ENCODE measurements at regions not wholly inside any gene's neighbourhood (a gene's known extent, or its start where the extent isn't known, plus 50 kb on each side); places are given as distances from the start of the nearest gene placed in this dataset.
"Not testable (repeated sequence)": the region's sequence is repeated elsewhere in the genome, so short reads cannot be mapped to it uniquely, and the experiment has no call there.

DNA sequence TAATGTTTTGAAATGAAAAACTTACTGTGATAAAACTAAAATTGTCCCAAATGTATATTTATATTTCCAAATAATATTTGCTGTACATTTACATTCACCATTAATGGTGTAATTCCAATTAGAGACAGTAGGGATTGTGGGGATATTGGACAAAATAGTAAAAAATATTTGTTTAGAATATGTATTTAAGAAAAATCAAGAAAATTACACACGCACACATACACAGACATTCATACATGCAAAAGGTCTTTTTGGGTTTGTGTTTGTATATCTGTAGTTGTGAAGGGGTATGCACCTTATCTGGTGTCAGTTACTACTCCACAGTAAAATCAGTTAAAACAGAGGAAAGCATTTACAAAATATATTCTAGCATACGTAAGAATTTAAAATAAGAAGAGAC, 435.9 kb upstream of the ZNF804A start (continued):
- TF ChIP-seq, protein P1, sequence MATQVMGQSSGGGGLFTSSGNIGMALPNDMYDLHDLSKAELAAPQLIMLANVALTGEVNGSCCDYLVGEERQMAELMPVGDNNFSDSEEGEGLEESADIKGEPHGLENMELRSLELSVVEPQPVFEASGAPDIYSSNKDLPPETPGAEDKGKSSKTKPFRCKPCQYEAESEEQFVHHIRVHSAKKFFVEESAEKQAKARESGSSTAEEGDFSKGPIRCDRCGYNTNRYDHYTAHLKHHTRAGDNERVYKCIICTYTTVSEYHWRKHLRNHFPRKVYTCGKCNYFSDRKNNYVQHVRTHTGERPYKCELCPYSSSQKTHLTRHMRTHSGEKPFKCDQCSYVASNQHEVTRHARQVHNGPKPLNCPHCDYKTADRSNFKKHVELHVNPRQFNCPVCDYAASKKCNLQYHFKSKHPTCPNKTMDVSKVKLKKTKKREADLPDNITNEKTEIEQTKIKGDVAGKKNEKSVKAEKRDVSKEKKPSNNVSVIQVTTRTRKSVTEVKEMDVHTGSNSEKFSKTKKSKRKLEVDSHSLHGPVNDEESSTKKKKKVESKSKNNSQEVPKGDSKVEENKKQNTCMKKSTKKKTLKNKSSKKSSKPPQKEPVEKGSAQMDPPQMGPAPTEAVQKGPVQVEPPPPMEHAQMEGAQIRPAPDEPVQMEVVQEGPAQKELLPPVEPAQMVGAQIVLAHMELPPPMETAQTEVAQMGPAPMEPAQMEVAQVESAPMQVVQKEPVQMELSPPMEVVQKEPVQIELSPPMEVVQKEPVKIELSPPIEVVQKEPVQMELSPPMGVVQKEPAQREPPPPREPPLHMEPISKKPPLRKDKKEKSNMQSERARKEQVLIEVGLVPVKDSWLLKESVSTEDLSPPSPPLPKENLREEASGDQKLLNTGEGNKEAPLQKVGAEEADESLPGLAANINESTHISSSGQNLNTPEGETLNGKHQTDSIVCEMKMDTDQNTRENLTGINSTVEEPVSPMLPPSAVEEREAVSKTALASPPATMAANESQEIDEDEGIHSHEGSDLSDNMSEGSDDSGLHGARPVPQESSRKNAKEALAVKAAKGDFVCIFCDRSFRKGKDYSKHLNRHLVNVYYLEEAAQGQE (IDR thresholded peaks at IDR 0.05; ENCODE audit: unreplicated experiment): no peak
- TF ChIP-seq EZH2phosphoT487 (IDR thresholded peaks at IDR 0.05; ENCODE audit: unreplicated experiment) (no peak), ETS1 (IDR thresholded peaks at IDR 0.05) (no peak), STAT1 (IDR thresholded peaks at IDR 0.05; ENCODE audit: unreplicated experiment) (no peak), CREB1 (CRISPR knock-in tag; IDR thresholded peaks at IDR 0.05; ENCODE audit: low read depth) (no peak)

DNA sequence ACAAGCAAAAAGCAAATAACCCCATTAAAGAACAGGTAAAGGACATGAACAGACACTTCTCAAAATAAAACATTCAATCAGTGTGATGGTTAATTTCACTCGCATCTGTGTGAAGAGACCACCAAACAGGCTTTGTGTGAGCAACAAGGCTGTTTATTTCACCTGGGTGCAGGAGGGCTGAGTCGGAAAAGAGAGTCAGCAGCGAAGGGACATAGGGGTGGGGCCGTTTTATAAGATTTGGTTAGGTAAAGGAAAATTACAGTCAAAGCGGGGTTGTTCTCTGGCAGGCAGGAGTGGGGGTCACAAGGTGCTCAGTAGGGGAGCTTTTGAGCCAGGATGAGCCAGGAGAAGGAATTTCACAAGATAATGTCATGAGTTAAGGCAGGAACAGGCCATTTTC, 429.5 kb upstream of the ZNF804A start:
- not testable (repeated sequence) for H3K27me3 Mint-ChIP-seq (ENCODE audit: insufficient read depth, low read depth, poor library complexity); H3F3A ChIP-seq (replicated peaks; ENCODE audit: low read depth); H3K36me3 Mint-ChIP-seq (ENCODE audit: low read depth); H3K9me2 ChIP-seq (ENCODE audit: insufficient read depth); H3K4me2 ChIP-seq; H3K79me2 ChIP-seq (replicated peaks; ENCODE audit: insufficient read depth); H3K27ac ChIP-seq (ENCODE audit: low read depth); DNase-seq (ENCODE audit: low spot score); H3K4me3 Mint-ChIP-seq; ATAC-seq; H3K27me3 ChIP-seq (ENCODE audit: insufficient read depth); H3K9me3 Mint-ChIP-seq; H3K4me3 ChIP-seq; H4K20me1 ChIP-seq (replicated peaks; ENCODE audit: insufficient read depth); H3K36me3 ChIP-seq (ENCODE audit: insufficient read depth)
- H3K4me1 ChIP-seq (ENCODE audit: insufficient read depth): peaks cover 12% of the 10 kb centered on the region
- Mint-ChIP-seq H3K4me1 (peaks cover 11% of the 10 kb centered on the region), H3K27ac (peak overlapping the region; percentile 38; the same call in 1 of the 2 replicates)
- peak overlapping the region; percentile 91 for H2AFZ ChIP-seq

- DNase-seq (ENCODE audit: low spot score): no peak
- Histone ChIP-seq H3K4me2 (no peak overlapping the region), H3K79me2 (replicated peaks; ENCODE audit: insufficient read depth) (no peaks in the 10 kb centered on the region), H3F3A (replicated peaks; ENCODE audit: low read depth) (no peaks in the 10 kb centered on the region), H3K4me1 (ENCODE audit: insufficient read depth) (peaks cover 12% of the 10 kb centered on the region), H4K20me1 (replicated peaks; ENCODE audit: insufficient read depth) (no peaks in the 10 kb centered on the region), H3K4me3 (no peak overlapping the region), H2AFZ (peak overlapping the region; percentile 91), H3K36me3 (ENCODE audit: insufficient read depth) (no peaks in the 10 kb centered on the region), H3K27ac (ENCODE audit: low read depth) (no peak overlapping the region), H3K27me3 (ENCODE audit: insufficient read depth) (no peaks in the 10 kb centered on the region), H3K9me2 (ENCODE audit: insufficient read depth) (no peaks in the 10 kb centered on the region)
- Mint-ChIP-seq H3K9me3 (no peaks in the 10 kb centered on the region), H3K27ac (no peak overlapping the region), H3K4me1 (peaks cover 11% of the 10 kb centered on the region), H3K4me3 (no peak overlapping the region), H3K36me3 (ENCODE audit: low read depth) (no peaks in the 10 kb centered on the region), H3K27me3 (ENCODE audit: insufficient read depth, low read depth, poor library complexity) (peaks cover 5% of the 10 kb centered on the region)
- ATAC-seq: no peak
- TF ChIP-seq JUNB (IDR thresholded peaks at IDR 0.05; ENCODE audit: unreplicated experiment) (no peak), ZNF331 (CRISPR knock-in tag; IDR thresholded peaks at IDR 0.05; ENCODE audit: low read depth) (no peak), STAT1 (IDR thresholded peaks at IDR 0.05; ENCODE audit: unreplicated experiment) (no peak)
- TF ChIP-seq, protein P2, sequence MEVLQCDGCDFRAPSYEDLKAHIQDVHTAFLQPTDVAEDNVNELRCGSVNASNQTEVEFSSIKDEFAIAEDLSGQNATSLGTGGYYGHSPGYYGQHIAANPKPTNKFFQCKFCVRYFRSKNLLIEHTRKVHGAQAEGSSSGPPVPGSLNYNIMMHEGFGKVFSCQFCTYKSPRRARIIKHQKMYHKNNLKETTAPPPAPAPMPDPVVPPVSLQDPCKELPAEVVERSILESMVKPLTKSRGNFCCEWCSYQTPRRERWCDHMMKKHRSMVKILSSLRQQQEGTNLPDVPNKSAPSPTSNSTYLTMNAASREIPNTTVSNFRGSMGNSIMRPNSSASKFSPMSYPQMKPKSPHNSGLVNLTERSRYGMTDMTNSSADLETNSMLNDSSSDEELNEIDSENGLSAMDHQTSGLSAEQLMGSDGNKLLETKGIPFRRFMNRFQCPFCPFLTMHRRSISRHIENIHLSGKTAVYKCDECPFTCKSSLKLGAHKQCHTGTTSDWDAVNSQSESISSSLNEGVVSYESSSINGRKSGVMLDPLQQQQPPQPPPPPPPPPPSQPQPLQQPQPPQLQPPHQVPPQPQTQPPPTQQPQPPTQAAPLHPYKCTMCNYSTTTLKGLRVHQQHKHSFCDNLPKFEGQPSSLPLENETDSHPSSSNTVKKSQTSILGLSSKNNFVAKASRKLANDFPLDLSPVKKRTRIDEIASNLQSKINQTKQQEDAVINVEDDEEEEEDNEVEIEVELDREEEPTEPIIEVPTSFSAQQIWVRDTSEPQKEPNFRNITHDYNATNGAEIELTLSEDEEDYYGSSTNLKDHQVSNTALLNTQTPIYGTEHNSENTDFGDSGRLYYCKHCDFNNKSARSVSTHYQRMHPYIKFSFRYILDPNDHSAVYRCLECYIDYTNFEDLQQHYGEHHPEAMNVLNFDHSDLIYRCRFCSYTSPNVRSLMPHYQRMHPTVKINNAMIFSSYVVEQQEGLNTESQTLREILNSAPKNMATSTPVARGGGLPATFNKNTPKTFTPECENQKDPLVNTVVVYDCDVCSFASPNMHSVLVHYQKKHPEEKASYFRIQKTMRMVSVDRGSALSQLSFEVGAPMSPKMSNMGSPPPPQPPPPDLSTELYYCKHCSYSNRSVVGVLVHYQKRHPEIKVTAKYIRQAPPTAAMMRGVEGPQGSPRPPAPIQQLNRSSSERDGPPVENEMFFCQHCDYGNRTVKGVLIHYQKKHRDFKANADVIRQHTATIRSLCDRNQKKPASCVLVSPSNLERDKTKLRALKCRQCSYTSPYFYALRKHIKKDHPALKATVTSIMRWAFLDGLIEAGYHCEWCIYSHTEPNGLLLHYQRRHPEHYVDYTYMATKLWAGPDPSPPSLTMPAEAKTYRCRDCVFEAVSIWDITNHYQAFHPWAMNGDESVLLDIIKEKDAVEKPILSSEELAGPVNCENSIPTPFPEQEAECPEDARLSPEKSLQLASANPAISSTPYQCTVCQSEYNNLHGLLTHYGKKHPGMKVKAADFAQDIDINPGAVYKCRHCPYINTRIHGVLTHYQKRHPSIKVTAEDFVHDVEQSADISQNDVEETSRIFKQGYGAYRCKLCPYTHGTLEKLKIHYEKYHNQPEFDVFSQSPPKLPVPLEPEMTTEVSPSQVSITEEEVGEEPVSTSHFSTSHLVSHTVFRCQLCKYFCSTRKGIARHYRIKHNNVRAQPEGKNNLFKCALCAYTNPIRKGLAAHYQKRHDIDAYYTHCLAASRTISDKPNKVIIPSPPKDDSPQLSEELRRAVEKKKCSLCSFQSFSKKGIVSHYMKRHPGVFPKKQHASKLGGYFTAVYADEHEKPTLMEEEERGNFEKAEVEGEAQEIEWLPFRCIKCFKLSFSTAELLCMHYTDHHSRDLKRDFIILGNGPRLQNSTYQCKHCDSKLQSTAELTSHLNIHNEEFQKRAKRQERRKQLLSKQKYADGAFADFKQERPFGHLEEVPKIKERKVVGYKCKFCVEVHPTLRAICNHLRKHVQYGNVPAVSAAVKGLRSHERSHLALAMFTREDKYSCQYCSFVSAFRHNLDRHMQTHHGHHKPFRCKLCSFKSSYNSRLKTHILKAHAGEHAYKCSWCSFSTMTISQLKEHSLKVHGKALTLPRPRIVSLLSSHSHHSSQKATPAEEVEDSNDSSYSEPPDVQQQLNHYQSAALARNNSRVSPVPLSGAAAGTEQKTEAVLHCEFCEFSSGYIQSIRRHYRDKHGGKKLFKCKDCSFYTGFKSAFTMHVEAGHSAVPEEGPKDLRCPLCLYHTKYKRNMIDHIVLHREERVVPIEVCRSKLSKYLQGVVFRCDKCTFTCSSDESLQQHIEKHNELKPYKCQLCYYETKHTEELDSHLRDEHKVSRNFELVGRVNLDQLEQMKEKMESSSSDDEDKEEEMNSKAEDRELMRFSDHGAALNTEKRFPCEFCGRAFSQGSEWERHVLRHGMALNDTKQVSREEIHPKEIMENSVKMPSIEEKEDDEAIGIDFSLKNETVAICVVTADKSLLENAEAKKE (CRISPR knock-in tag; IDR thresholded peaks at IDR 0.05): no peak
These were observed 429.0 kb upstream of the ZNF804A start for GRCh38 chr2:184169366-184169765.

All from GM23338 (cell line).